ENCODE measurements at regions not wholly inside any gene's neighbourhood (a gene's known extent, or its start where the extent isn't known, plus 50 kb on each side); places are given as distances from the start of the nearest gene placed in this dataset.

DNA sequence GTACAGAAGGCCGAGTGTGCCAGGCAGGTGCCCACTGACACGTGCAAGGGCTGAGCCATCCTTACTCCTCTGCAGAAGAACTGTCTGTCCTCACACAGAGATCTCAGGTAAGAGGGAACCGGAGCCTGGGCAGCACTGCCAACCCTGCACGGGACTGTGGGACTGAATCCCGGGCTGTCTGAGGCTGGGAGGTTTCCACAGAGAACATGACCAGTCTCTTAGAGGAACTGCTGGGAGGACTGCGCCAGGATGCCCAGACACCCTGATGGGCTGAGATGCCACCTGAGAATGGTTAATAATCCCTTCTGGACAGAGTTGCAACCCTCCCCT lies 302.9 kb upstream of the SFSWAP start:
- TF ChIP-seq, protein P1, sequence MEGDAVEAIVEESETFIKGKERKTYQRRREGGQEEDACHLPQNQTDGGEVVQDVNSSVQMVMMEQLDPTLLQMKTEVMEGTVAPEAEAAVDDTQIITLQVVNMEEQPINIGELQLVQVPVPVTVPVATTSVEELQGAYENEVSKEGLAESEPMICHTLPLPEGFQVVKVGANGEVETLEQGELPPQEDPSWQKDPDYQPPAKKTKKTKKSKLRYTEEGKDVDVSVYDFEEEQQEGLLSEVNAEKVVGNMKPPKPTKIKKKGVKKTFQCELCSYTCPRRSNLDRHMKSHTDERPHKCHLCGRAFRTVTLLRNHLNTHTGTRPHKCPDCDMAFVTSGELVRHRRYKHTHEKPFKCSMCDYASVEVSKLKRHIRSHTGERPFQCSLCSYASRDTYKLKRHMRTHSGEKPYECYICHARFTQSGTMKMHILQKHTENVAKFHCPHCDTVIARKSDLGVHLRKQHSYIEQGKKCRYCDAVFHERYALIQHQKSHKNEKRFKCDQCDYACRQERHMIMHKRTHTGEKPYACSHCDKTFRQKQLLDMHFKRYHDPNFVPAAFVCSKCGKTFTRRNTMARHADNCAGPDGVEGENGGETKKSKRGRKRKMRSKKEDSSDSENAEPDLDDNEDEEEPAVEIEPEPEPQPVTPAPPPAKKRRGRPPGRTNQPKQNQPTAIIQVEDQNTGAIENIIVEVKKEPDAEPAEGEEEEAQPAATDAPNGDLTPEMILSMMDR (IDR thresholded peaks at IDR 0.05; ENCODE audit: poor library complexity, severe bottlenecking): no peak
- TF ChIP-seq POLR2AphosphoS5 (IDR thresholded peaks at IDR 0.05) (no peak), EZH2 (IDR thresholded peaks at IDR 0.05; ENCODE audit: borderline replicate concordance, insufficient read depth, low read length, poor library complexity, severe bottlenecking) (no peak), EP300 (conservative IDR thresholded peaks at IDR 0.05; ENCODE audit: poor library complexity, severe bottlenecking) (no peak), REST (IDR thresholded peaks at IDR 0.05; ENCODE audit: borderline replicate concordance) (no peak), SMC3 (conservative IDR thresholded peaks at IDR 0.05; ENCODE audit: poor library complexity) (no peak), TAF1 (IDR thresholded peaks at IDR 0.05; ENCODE audit: low read depth) (no peak)

All from neural cell (in vitro differentiated cells).